ENCODE measurements at regions not wholly inside any gene's neighbourhood (a gene's known extent, or its start where the extent isn't known, plus 50 kb on each side); places are given as distances from the start of the nearest gene placed in this dataset.

DNA sequence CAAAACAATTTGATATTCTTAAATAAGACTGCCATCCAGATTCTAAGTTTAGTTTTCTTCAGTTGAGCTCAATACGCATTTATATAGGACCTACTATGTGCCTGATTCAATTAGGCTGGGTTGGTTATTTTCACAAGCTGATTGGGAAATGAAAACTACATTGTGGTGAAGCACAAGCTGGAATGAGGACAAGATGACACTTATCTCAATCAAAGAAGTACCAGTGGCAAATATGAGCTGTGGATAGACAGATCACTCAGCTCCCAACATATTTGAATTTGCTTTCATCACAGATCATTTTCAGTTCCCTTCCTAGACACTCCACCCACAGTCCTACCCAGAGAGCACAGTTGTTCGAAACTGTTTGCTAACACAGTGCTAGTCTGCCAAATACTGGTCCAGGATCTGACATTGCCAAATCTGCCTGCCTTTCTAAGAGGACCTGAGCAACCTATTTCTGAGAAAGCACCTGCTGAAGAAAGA is 74.7 kb downstream of the LLPH start:
- TF ChIP-seq, protein P1, sequence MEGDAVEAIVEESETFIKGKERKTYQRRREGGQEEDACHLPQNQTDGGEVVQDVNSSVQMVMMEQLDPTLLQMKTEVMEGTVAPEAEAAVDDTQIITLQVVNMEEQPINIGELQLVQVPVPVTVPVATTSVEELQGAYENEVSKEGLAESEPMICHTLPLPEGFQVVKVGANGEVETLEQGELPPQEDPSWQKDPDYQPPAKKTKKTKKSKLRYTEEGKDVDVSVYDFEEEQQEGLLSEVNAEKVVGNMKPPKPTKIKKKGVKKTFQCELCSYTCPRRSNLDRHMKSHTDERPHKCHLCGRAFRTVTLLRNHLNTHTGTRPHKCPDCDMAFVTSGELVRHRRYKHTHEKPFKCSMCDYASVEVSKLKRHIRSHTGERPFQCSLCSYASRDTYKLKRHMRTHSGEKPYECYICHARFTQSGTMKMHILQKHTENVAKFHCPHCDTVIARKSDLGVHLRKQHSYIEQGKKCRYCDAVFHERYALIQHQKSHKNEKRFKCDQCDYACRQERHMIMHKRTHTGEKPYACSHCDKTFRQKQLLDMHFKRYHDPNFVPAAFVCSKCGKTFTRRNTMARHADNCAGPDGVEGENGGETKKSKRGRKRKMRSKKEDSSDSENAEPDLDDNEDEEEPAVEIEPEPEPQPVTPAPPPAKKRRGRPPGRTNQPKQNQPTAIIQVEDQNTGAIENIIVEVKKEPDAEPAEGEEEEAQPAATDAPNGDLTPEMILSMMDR (IDR thresholded peaks at IDR 0.05 in 2 of 3, conservative IDR thresholded peaks at IDR 0.05 in 1 of 3; ENCODE audit: borderline replicate concordance in 1 of 3, insufficient read depth in 1 of 3, low read depth in 2 of 3, low read length in 2 of 3) = no peak
- TF ChIP-seq, protein P2, sequence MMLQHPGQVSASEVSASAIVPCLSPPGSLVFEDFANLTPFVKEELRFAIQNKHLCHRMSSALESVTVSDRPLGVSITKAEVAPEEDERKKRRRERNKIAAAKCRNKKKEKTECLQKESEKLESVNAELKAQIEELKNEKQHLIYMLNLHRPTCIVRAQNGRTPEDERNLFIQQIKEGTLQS (IDR thresholded peaks at IDR 0.05) = no peak
- TF ChIP-seq SRF (IDR thresholded peaks at IDR 0.05; ENCODE audit: low read depth) = no peak
- no peak for TF ChIP-seq ZNF274 (IDR thresholded peaks at IDR 0.05; ENCODE audit: low read depth, low read length)
- TF ChIP-seq EZH2phosphoT487 (IDR thresholded peaks at IDR 0.05; ENCODE audit: borderline replicate concordance) = no peak
- no peak for TF ChIP-seq POLR2AphosphoS5 (IDR thresholded peaks at IDR 0.05; ENCODE audit: low read depth, low read length)
- TF ChIP-seq, protein P3, sequence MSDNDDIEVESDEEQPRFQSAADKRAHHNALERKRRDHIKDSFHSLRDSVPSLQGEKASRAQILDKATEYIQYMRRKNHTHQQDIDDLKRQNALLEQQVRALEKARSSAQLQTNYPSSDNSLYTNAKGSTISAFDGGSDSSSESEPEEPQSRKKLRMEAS (IDR thresholded peaks at IDR 0.05) = no peak
- TF ChIP-seq POLR2A (IDR thresholded peaks at IDR 0.05; ENCODE audit: borderline replicate concordance, extremely low read depth, insufficient read depth, insufficient read length) = no peak
- no peak for TF ChIP-seq EZH2 (IDR thresholded peaks at IDR 0.05)
- TF ChIP-seq SIN3A (IDR thresholded peaks at IDR 0.05; ENCODE audit: low read depth) = no peak
- TF ChIP-seq, protein P4, sequence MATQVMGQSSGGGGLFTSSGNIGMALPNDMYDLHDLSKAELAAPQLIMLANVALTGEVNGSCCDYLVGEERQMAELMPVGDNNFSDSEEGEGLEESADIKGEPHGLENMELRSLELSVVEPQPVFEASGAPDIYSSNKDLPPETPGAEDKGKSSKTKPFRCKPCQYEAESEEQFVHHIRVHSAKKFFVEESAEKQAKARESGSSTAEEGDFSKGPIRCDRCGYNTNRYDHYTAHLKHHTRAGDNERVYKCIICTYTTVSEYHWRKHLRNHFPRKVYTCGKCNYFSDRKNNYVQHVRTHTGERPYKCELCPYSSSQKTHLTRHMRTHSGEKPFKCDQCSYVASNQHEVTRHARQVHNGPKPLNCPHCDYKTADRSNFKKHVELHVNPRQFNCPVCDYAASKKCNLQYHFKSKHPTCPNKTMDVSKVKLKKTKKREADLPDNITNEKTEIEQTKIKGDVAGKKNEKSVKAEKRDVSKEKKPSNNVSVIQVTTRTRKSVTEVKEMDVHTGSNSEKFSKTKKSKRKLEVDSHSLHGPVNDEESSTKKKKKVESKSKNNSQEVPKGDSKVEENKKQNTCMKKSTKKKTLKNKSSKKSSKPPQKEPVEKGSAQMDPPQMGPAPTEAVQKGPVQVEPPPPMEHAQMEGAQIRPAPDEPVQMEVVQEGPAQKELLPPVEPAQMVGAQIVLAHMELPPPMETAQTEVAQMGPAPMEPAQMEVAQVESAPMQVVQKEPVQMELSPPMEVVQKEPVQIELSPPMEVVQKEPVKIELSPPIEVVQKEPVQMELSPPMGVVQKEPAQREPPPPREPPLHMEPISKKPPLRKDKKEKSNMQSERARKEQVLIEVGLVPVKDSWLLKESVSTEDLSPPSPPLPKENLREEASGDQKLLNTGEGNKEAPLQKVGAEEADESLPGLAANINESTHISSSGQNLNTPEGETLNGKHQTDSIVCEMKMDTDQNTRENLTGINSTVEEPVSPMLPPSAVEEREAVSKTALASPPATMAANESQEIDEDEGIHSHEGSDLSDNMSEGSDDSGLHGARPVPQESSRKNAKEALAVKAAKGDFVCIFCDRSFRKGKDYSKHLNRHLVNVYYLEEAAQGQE (IDR thresholded peaks at IDR 0.05; ENCODE audit: low read depth) = no peak
- TF ChIP-seq CEBPB (IDR thresholded peaks at IDR 0.05; ENCODE audit: low read depth) = no peak
